ENCODE measurements at regions not wholly inside any gene's neighbourhood (a gene's known extent, or its start where the extent isn't known, plus 50 kb on each side); places are given as distances from the start of the nearest gene placed in this dataset.

DNA sequence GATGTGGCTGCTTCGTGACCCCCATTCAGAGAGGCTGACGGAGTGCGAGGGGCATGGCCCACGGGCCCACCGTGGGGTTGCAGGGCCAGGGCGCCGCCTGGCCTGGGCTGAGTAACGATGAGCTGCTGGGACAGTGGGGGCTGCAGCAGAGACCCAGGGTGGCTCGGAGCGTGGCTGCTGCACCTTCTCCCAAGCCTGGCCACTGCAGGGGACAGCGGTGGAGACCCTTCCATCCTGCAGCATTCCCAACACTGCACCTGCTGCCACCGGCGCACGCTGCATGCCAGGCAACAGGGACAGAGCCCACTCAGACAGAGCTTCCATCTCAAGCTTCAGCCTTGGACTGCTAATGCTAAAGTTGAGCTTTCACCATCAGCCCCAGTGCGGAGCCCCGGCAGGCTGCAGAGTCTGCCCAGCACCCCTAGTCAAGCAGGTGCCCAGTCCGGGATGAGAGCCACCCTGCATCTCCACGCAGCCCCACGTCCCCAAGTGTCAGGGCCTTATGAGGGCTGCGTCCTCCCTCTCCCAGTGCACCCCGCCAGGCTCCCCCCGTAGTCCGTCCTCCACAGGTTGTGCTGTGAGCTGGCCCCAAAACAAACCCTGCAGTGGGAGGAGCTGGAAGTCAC, 89.4 kb upstream of the AFDN start:
- Histone ChIP-seq H4K20me1 (ENCODE audit: insufficient read depth, low read length) (no peaks in the 10 kb centered on the region), H3K9ac (ENCODE audit: insufficient read depth, low read depth, low read length) (no peak overlapping the region), H2AFZ (ENCODE audit: low read length) (no peak overlapping the region), H3K36me3 (replicated peaks in 1 of 2; ENCODE audit: control insufficient read depth in 1 of 2, insufficient read depth in 2 of 2, low read length in 2 of 2) (no peaks in the 10 kb centered on the region), H3K79me2 (ENCODE audit: insufficient read depth, low read length) (no peaks in the 10 kb centered on the region), H3K4me2 (ENCODE audit: low read depth, low read length) (peak overlapping the region; percentile 32), H3K27ac (ENCODE audit: extremely low read length, insufficient read depth, low read length) (no peak overlapping the region), H3K27me3 (ENCODE audit: control insufficient read depth in 1 of 2, insufficient read depth in 2 of 2, low read length in 2 of 2) (no peaks in the 10 kb centered on the region), H3K4me1 (ENCODE audit: insufficient read depth, low read length) (peaks cover 57% of the 10 kb centered on the region), H3K9me3 (ENCODE audit: low read length) (no peaks in the 10 kb centered on the region), H3K4me3 (replicated peaks in 1 of 3; ENCODE audit: insufficient read depth in 1 of 3, low read depth in 2 of 3, low read length in 3 of 3) (no peak overlapping the region)
- no TSS peak for BruUV-seq (replicated peaks)
- no peak for FAIRE-seq
- ATAC-seq, result peak; percentile 3; the same call in 2 of the 3 replicates
- intact Hi-C loops (cut with micrococcal nuclease; ENCODE audit: unreplicated experiment), result loop anchor here (5.0 kb wide), 1 partner anchor 180 kb away; no protein-coding TSS in a partner anchor
- DNase-seq (ENCODE audit: low spot score), result no peak
- CTCF ChIA-PET (ENCODE audit: low intra/inter-chr PET ratio, low total read pairs), result no interaction called here
- 71% methylated on average over 13 of the region's 23 CpGs for WGBS (ENCODE audit: low lambda C conversion rate)
- in situ Hi-C loops (cut with HindIII; ENCODE audit: extremely low pct_ligation_motif_present, low pct_unique_long_range_greater_than_20kb), result no loop called here
- TF ChIP-seq ZFX (CRISPR knock-in tag; IDR thresholded peaks at IDR 0.05; ENCODE audit: low read depth) (no peak), ZBTB38 (CRISPR knock-in tag; IDR thresholded peaks at IDR 0.05) (peak; percentile 44; the same call in 1 of the 2 replicates), ZNF263 (CRISPR knock-in tag; IDR thresholded peaks at IDR 0.05) (peak; percentile 17; the same call in 1 of the 2 replicates), ZC3H13 (CRISPR knock-in tag; IDR thresholded peaks at IDR 0.05) (no peak), ZNF292 (CRISPR knock-in tag; IDR thresholded peaks at IDR 0.05; ENCODE audit: borderline replicate concordance, low read depth) (0 out of 2 replicates have a peak, but pooled peaks have one; percentile 2), FOXC1 (CRISPR knock-in tag; IDR thresholded peaks at IDR 0.05; ENCODE audit: borderline replicate concordance) (no peak), SMARCE1 (IDR thresholded peaks at IDR 0.05; ENCODE audit: borderline replicate concordance) (no peak), MEIS1 (CRISPR knock-in tag; IDR thresholded peaks at IDR 0.05; ENCODE audit: borderline replicate concordance) (no peak), SALL1 (CRISPR knock-in tag; IDR thresholded peaks at IDR 0.05) (0 out of 2 replicates have a peak, but pooled peaks have one; percentile 8), TARDBP (CRISPR knock-in tag; IDR thresholded peaks at IDR 0.05) (0 out of 2 replicates have a peak, but pooled peaks have one; percentile 32), BORCS8-MEF2B (CRISPR knock-in tag; IDR thresholded peaks at IDR 0.05) (peak; percentile 56; the same call in 1 of the 2 replicates), GZF1 (CRISPR knock-in tag; IDR thresholded peaks at IDR 0.05) (no peak), ZNF883 (CRISPR knock-in tag; IDR thresholded peaks at IDR 0.05; ENCODE audit: not compliant biosample characterization) (peak; percentile 30)
- TF ChIP-seq, protein P1, sequence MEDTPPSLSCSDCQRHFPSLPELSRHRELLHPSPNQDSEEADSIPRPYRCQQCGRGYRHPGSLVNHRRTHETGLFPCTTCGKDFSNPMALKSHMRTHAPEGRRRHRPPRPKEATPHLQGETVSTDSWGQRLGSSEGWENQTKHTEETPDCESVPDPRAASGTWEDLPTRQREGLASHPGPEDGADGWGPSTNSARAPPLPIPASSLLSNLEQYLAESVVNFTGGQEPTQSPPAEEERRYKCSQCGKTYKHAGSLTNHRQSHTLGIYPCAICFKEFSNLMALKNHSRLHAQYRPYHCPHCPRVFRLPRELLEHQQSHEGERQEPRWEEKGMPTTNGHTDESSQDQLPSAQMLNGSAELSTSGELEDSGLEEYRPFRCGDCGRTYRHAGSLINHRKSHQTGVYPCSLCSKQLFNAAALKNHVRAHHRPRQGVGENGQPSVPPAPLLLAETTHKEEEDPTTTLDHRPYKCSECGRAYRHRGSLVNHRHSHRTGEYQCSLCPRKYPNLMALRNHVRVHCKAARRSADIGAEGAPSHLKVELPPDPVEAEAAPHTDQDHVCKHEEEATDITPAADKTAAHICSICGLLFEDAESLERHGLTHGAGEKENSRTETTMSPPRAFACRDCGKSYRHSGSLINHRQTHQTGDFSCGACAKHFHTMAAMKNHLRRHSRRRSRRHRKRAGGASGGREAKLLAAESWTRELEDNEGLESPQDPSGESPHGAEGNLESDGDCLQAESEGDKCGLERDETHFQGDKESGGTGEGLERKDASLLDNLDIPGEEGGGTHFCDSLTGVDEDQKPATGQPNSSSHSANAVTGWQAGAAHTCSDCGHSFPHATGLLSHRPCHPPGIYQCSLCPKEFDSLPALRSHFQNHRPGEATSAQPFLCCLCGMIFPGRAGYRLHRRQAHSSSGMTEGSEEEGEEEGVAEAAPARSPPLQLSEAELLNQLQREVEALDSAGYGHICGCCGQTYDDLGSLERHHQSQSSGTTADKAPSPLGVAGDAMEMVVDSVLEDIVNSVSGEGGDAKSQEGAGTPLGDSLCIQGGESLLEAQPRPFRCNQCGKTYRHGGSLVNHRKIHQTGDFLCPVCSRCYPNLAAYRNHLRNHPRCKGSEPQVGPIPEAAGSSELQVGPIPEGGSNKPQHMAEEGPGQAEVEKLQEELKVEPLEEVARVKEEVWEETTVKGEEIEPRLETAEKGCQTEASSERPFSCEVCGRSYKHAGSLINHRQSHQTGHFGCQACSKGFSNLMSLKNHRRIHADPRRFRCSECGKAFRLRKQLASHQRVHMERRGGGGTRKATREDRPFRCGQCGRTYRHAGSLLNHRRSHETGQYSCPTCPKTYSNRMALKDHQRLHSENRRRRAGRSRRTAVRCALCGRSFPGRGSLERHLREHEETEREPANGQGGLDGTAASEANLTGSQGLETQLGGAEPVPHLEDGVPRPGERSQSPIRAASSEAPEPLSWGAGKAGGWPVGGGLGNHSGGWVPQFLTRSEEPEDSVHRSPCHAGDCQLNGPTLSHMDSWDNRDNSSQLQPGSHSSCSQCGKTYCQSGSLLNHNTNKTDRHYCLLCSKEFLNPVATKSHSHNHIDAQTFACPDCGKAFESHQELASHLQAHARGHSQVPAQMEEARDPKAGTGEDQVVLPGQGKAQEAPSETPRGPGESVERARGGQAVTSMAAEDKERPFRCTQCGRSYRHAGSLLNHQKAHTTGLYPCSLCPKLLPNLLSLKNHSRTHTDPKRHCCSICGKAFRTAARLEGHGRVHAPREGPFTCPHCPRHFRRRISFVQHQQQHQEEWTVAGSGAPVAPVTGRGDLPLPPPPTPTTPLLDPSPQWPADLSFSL (CRISPR knock-in tag; IDR thresholded peaks at IDR 0.05), result peak; percentile 29; the same call in 1 of the 2 replicates
- TF ChIP-seq, protein P2, sequence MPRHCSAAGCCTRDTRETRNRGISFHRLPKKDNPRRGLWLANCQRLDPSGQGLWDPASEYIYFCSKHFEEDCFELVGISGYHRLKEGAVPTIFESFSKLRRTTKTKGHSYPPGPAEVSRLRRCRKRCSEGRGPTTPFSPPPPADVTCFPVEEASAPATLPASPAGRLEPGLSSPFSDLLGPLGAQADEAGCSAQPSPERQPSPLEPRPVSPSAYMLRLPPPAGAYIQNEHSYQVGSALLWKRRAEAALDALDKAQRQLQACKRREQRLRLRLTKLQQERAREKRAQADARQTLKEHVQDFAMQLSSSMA (CRISPR knock-in tag; IDR thresholded peaks at IDR 0.05), result no peak
- TF ChIP-seq, protein P3, sequence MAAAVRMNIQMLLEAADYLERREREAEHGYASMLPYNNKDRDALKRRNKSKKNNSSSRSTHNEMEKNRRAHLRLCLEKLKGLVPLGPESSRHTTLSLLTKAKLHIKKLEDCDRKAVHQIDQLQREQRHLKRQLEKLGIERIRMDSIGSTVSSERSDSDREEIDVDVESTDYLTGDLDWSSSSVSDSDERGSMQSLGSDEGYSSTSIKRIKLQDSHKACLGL (CRISPR knock-in tag; IDR thresholded peaks at IDR 0.05), result no peak
- POLR2A ChIA-PET, result interaction anchor here (1.4 to 2.4 kb wide), 3 partner anchors 20 to 54 kb away, joined by 3 to 26 read pairs (median 14); no protein-coding TSS in a partner anchor
